ENCODE measurements at regions not wholly inside any gene's neighbourhood (a gene's known extent, or its start where the extent isn't known, plus 50 kb on each side); places are given as distances from the start of the nearest gene placed in this dataset.

DNA sequence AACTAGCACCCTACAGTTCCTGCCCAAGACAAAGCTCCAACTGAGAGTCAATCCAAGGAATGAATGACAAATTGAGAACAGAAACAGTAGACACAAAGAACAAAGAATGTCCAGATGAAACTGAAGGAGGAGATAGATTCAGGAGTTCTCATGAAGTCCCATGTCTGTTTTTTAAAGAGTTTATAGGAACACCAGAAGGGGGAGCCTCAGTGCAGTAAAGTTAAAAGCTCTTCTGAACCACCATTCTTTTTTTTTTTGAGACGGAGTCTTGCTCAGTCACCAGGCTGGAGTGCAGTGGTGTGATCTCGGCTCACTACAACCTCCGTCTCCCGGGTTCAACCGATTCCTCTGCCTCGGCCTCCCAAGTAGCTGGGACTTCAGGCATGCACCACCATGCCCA, 323.6 kb downstream of the MRPL39 start:
- DNase-seq (ENCODE audit: low read depth) = peak; percentile 10
- no peak overlapping the region for H3K4me3 ChIP-seq (ENCODE audit: control insufficient read depth, low read depth, low read length)
- TF ChIP-seq, protein P1, sequence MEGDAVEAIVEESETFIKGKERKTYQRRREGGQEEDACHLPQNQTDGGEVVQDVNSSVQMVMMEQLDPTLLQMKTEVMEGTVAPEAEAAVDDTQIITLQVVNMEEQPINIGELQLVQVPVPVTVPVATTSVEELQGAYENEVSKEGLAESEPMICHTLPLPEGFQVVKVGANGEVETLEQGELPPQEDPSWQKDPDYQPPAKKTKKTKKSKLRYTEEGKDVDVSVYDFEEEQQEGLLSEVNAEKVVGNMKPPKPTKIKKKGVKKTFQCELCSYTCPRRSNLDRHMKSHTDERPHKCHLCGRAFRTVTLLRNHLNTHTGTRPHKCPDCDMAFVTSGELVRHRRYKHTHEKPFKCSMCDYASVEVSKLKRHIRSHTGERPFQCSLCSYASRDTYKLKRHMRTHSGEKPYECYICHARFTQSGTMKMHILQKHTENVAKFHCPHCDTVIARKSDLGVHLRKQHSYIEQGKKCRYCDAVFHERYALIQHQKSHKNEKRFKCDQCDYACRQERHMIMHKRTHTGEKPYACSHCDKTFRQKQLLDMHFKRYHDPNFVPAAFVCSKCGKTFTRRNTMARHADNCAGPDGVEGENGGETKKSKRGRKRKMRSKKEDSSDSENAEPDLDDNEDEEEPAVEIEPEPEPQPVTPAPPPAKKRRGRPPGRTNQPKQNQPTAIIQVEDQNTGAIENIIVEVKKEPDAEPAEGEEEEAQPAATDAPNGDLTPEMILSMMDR (IDR thresholded peaks at IDR 0.05; ENCODE audit: control insufficient read depth, insufficient read depth, low read depth, low read length, missing control alignments) = peak; percentile 28

DNA sequence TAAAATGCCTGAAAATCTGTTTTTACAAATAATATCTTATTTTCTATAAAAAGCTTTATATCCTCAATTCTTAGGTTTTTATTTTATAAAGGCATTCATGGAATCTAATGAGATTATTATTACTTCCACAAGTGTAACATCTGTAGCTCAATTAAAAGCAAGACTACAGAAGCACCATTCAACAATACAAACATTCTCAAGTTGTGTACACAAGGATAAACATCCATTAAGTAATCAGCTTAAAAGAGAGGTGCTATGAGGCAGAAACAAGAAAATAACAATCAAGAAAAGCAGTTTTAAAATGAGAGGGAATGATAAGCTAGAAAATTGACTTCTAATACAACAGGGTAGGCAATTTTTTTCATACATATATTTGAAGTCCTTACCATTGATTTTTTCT, 326.1 kb downstream of the MRPL39 start:
- DNase-seq (ENCODE audit: low read depth) = no peak
- TF ChIP-seq, protein P1 (IDR thresholded peaks at IDR 0.05; ENCODE audit: control insufficient read depth, insufficient read depth, low read depth, low read length, missing control alignments) = no peak
- H3K4me3 ChIP-seq (ENCODE audit: control insufficient read depth, low read depth, low read length) = no peak overlapping the region

DNA sequence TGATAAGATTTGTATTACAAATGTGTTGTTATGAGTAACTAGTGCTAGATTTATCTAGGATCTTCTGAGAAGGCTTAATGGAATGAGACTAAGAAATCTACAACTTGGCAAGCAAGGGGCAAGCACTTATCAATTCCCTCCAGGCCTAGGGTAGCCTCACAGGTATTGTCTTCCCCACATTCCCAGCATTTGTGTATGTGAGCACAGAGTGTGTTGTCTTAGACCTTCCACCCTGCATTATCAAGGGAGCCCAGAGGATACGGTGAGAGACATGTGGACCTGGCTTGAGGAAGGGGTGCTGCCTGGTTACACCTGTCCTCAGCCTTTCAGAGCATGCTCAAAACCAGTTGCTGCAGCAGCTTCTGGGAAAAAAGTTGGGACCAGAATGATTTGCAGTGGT, 327.2 kb downstream of the MRPL39 start:
- H3K4me3 ChIP-seq (ENCODE audit: control insufficient read depth, low read depth, low read length) = no peak overlapping the region
- no peak for DNase-seq (ENCODE audit: low read depth)
- TF ChIP-seq, protein P1 (IDR thresholded peaks at IDR 0.05; ENCODE audit: control insufficient read depth, insufficient read depth, low read depth, low read length, missing control alignments) = no peak

GRCh38 chr21:25273959-25274358, 333.3 kb downstream of the MRPL39 start:
- TF ChIP-seq, protein P1 (IDR thresholded peaks at IDR 0.05; ENCODE audit: control insufficient read depth, insufficient read depth, low read depth, low read length, missing control alignments) = no peak
- no peak for DNase-seq (ENCODE audit: low read depth)
- no peak overlapping the region for H3K4me3 ChIP-seq (ENCODE audit: control insufficient read depth, low read depth, low read length)

DNA sequence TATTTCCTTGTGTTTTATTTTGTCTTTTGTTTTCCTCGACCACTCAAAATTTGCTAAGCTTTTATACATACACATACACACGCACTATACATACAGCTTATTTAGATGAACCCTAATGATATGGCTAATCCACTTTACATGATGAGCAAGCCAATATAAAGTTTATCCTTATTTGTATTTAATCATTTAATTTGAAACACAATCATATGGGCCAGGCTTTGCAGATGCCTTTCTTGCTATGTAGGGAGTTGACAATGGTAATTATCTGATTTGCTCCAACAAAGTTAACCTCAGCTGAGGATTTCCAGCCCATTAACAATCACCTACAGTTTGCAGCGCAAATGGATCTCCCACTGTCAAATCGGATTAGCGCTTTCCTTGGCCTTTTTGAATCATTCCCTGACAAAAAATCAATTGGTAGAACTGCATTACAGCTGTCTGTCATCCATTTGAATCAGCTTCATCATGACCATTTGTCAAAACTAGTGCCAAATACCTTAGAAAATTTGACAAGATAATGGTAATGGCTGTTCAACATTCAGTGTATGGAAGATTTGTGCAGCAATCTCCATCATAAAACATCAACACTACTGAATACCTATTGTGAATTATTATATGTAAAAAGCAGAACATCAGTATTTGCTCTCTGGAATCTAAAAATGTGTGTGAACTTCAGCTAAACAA, 352.6 kb downstream of the MRPL39 start:
- TF ChIP-seq, protein P1 (IDR thresholded peaks at IDR 0.05; ENCODE audit: control insufficient read depth, insufficient read depth, low read depth, low read length, missing control alignments) = no peak
- H3K4me3 ChIP-seq (ENCODE audit: control insufficient read depth, low read depth, low read length) = no peak overlapping the region
- no peak for DNase-seq (ENCODE audit: low read depth)

- H3K4me3 ChIP-seq (ENCODE audit: control insufficient read depth, low read depth, low read length) = no peak overlapping the region
- TF ChIP-seq, protein P1 (IDR thresholded peaks at IDR 0.05; ENCODE audit: control insufficient read depth, insufficient read depth, low read depth, low read length, missing control alignments) = no peak
- DNase-seq (ENCODE audit: low read depth) = no peak
Observed at GRCh38 chr21:25246546-25246945, 360.7 kb downstream of the MRPL39 start.

Measured in AG09309 (cell line).